ENCODE measurements at regions not wholly inside any gene's neighbourhood (a gene's known extent, or its start where the extent isn't known, plus 50 kb on each side); places are given as distances from the start of the nearest gene placed in this dataset.

- Histone ChIP-seq H3K36me3 (ENCODE audit: control insufficient read depth, insufficient read depth, low read length) (no peaks in the 10 kb centered on the region), H3K27me3 (ENCODE audit: control insufficient read depth, insufficient read depth, low read length) (no peaks in the 10 kb centered on the region), H2BK120ac (ENCODE audit: low read depth, low read length) (no peak overlapping the region), H3K23ac (ENCODE audit: low read depth, low read length) (no peak overlapping the region), H3K9me3 (ENCODE audit: control insufficient read depth, insufficient read depth, low read length) (peaks cover 29% of the 10 kb centered on the region), H4K8ac (ENCODE audit: low read depth in 2 of 2, low read length in 2 of 2) (no peak overlapping the region), H2BK15ac (ENCODE audit: low read depth, low read length) (no peak overlapping the region), H3K9ac (ENCODE audit: low read depth, low read length) (no peak overlapping the region), H4K5ac (ENCODE audit: low read depth, low read length) (no peak overlapping the region), H4K91ac (ENCODE audit: insufficient read depth, low read depth, low read length) (no peak overlapping the region), H3K4me1 (ENCODE audit: control insufficient read depth, insufficient read depth, low read length) (no peaks in the 10 kb centered on the region), H3K14ac (replicated peaks; ENCODE audit: low read depth, low read length) (no peak overlapping the region), H3K9me1 (ENCODE audit: insufficient read depth, low read length) (no peaks in the 10 kb centered on the region), H3K27ac (ENCODE audit: insufficient read depth, low read length) (no peak overlapping the region), H3K18ac (ENCODE audit: low read depth, low read length) (no peak overlapping the region), H2AK9ac (replicated peaks; ENCODE audit: low read depth, low read length, poor library complexity) (no peak overlapping the region), H4K20me1 (ENCODE audit: insufficient read depth, low read length) (no peaks in the 10 kb centered on the region), H3K79me1 (ENCODE audit: low read depth in 1 of 2, low read length in 2 of 2) (no peaks in the 10 kb centered on the region), H2AFZ (replicated peaks; ENCODE audit: low read length, poor library complexity) (no peak overlapping the region), H2BK20ac (ENCODE audit: low read depth, low read length) (no peak overlapping the region), H3K4me2 (ENCODE audit: low read depth, low read length) (no peak overlapping the region), H3K4me3 (ENCODE audit: insufficient read depth, low read depth, low read length) (no peak overlapping the region), H3K4ac (ENCODE audit: low read depth, low read length) (no peak overlapping the region), H3K56ac (ENCODE audit: extremely low read depth, insufficient read depth, low read length) (no peak overlapping the region), H2BK5ac (ENCODE audit: low read depth, low read length, poor library complexity, severe bottlenecking) (no peak overlapping the region), H2AK5ac (ENCODE audit: low read depth, low read length) (no peak overlapping the region)
- no peak for TF ChIP-seq BHLHE40 (IDR thresholded peaks at IDR 0.05; ENCODE audit: low read depth, low read length)
- TF ChIP-seq, protein P1, sequence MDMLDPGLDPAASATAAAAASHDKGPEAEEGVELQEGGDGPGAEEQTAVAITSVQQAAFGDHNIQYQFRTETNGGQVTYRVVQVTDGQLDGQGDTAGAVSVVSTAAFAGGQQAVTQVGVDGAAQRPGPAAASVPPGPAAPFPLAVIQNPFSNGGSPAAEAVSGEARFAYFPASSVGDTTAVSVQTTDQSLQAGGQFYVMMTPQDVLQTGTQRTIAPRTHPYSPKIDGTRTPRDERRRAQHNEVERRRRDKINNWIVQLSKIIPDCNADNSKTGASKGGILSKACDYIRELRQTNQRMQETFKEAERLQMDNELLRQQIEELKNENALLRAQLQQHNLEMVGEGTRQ (IDR thresholded peaks at IDR 0.05; ENCODE audit: low read depth, low read length), result no peak
- TF ChIP-seq MXI1 (IDR thresholded peaks at IDR 0.05; ENCODE audit: borderline replicate concordance, low read depth, low read length), result no peak
- no peak for TF ChIP-seq MAZ (IDR thresholded peaks at IDR 0.05; ENCODE audit: borderline replicate concordance, low read depth, low read length)
- TF ChIP-seq RCOR1 (IDR thresholded peaks at IDR 0.05; ENCODE audit: insufficient replicate concordance, low read length), result no peak
- TF ChIP-seq CHD1 (IDR thresholded peaks at IDR 0.05; ENCODE audit: low read depth, low read length), result no peak
- in situ Hi-C loops (cut with MboI; ENCODE audit: low sequenced_read_pairs) (no loop called here), intact Hi-C loops (cut with micrococcal nuclease) (no loop called here), dilution Hi-C loops (cut with HindIII; ENCODE audit: low sequenced_read_pairs, unreplicated experiment) (no loop called here)
- no TSS peak for BruUV-seq (replicated peaks)
- ATAC-seq (ENCODE audit: low read depth) (no peak), DNase-seq (no peak)
- no CpG with 5 or more reads among the region's 3 CpGs for WGBS, 2 experiments (ENCODE audit: extremely low coverage in 2 of 2, insufficient read length in 1 of 2)
- POLR2A ChIA-PET (ENCODE audit: unreplicated experiment), result no interaction called here
- CTCF ChIA-PET, result no interaction called here
These were observed 401.8 kb downstream of the ADRA2A start for GRCh38 chr10:111478651-111479050.
